ENCODE measurements at regions not wholly inside any gene's neighbourhood (a gene's known extent, or its start where the extent isn't known, plus 50 kb on each side); places are given as distances from the start of the nearest gene placed in this dataset.
"Not testable (repeated sequence)": the region's sequence is repeated elsewhere in the genome, so short reads cannot be mapped to it uniquely, and the experiment has no call there.

- H3K4ac ChIP-seq (ENCODE audit: low read depth, low read length): no peak overlapping the region
- no TSS peak for BruUV-seq (replicated peaks)
- H4K5ac ChIP-seq (ENCODE audit: low read depth, low read length): no peak overlapping the region
- peaks cover 31% of the 10 kb centered on the region for H3K9me3 ChIP-seq (ENCODE audit: control insufficient read depth, insufficient read depth, low read length)
- no peak overlapping the region for H3K4me2 ChIP-seq (ENCODE audit: low read depth, low read length)
- H3K27ac ChIP-seq (ENCODE audit: insufficient read depth, low read length): no peak overlapping the region
- H3K9ac ChIP-seq (ENCODE audit: low read depth, low read length): no peak overlapping the region
- DNase-seq (no peak), ATAC-seq (ENCODE audit: low read depth) (no peak)
- no peaks in the 10 kb centered on the region for H3K36me3 ChIP-seq (ENCODE audit: control insufficient read depth, insufficient read depth, low read length)
- H3K79me1 ChIP-seq (ENCODE audit: low read depth in 1 of 2, low read length in 2 of 2): no peaks in the 10 kb centered on the region
- in situ Hi-C loops (cut with MboI; ENCODE audit: low sequenced_read_pairs): no loop called here
- 59% methylated on average over 5 of the region's 17 CpGs; no CpG with 5 or more reads in 1 of the 2 experiments for WGBS, 2 experiments (ENCODE audit: extremely low coverage in 2 of 2, insufficient read length in 1 of 2)
- no peak overlapping the region for H2BK120ac ChIP-seq (ENCODE audit: low read depth, low read length)
- no peaks in the 10 kb centered on the region for H4K20me1 ChIP-seq (ENCODE audit: insufficient read depth, low read length)
- ChIA-PET POLR2A (ENCODE audit: unreplicated experiment) (no interaction called here), CTCF (no interaction called here)
- no peaks in the 10 kb centered on the region for H3K9me1 ChIP-seq (ENCODE audit: insufficient read depth, low read length)
- no peak overlapping the region for H3K56ac ChIP-seq (ENCODE audit: extremely low read depth, insufficient read depth, low read length)
- no peak overlapping the region for H2AFZ ChIP-seq (replicated peaks; ENCODE audit: low read length, poor library complexity)
- no peak overlapping the region for H3K23ac ChIP-seq (ENCODE audit: low read depth, low read length)
- no peak overlapping the region for H2BK5ac ChIP-seq (ENCODE audit: low read depth, low read length, poor library complexity, severe bottlenecking)
- H2BK15ac ChIP-seq (ENCODE audit: low read depth, low read length): no peak overlapping the region
- H3K14ac ChIP-seq (replicated peaks; ENCODE audit: low read depth, low read length): no peak overlapping the region
- no peak overlapping the region for H2BK20ac ChIP-seq (ENCODE audit: low read depth, low read length)
- H3K18ac ChIP-seq (ENCODE audit: low read depth, low read length): no peak overlapping the region
- H4K91ac ChIP-seq (ENCODE audit: insufficient read depth, low read depth, low read length): no peak overlapping the region
- no peak overlapping the region for H3K4me3 ChIP-seq (ENCODE audit: insufficient read depth, low read depth, low read length)
- no peak overlapping the region for H2AK5ac ChIP-seq (ENCODE audit: low read depth, low read length)
- TF ChIP-seq ELK1 (IDR thresholded peaks at IDR 0.05; ENCODE audit: borderline replicate concordance, low read depth, low read length) (no peak), RCOR1 (IDR thresholded peaks at IDR 0.05; ENCODE audit: insufficient replicate concordance, low read length) (no peak), BHLHE40 (IDR thresholded peaks at IDR 0.05; ENCODE audit: low read depth, low read length) (no peak), POLR2A (IDR thresholded peaks at IDR 0.05; ENCODE audit: low read depth, low read length) (no peak)
- H3K27me3 ChIP-seq (ENCODE audit: control insufficient read depth, insufficient read depth, low read length): no peaks in the 10 kb centered on the region
- no peak overlapping the region for H2AK9ac ChIP-seq (replicated peaks; ENCODE audit: low read depth, low read length, poor library complexity)
- no peaks in the 10 kb centered on the region for H3K4me1 ChIP-seq (ENCODE audit: control insufficient read depth, insufficient read depth, low read length)
- intact Hi-C loops (cut with micrococcal nuclease): no loop called here
- dilution Hi-C loops (cut with HindIII; ENCODE audit: low sequenced_read_pairs, unreplicated experiment): no loop called here
- H4K8ac ChIP-seq (ENCODE audit: low read depth in 2 of 2, low read length in 2 of 2): no peak overlapping the region
Measured at GRCh38 chr12:131204416-131205274, 250.9 kb downstream of the ADGRD1 start.

GRCh38 chr12:131205275-131205933 is 251.7 kb downstream of the ADGRD1 start:
- H4K8ac ChIP-seq (ENCODE audit: low read depth in 2 of 2, low read length in 2 of 2); BruUV-seq (replicated peaks); dilution Hi-C loops (cut with HindIII; ENCODE audit: low sequenced_read_pairs, unreplicated experiment); H3K27ac ChIP-seq (ENCODE audit: insufficient read depth, low read length); H3K4me1 ChIP-seq (ENCODE audit: control insufficient read depth, insufficient read depth, low read length); in situ Hi-C loops (cut with MboI; ENCODE audit: low sequenced_read_pairs); H3K36me3 ChIP-seq (ENCODE audit: control insufficient read depth, insufficient read depth, low read length); H3K14ac ChIP-seq (replicated peaks; ENCODE audit: low read depth, low read length); H4K20me1 ChIP-seq (ENCODE audit: insufficient read depth, low read length); H3K18ac ChIP-seq (ENCODE audit: low read depth, low read length); CTCF ChIA-PET; ATAC-seq (ENCODE audit: low read depth); H3K4me3 ChIP-seq (ENCODE audit: insufficient read depth, low read depth, low read length); H3K9ac ChIP-seq (ENCODE audit: low read depth, low read length); H3K79me1 ChIP-seq (ENCODE audit: low read depth in 1 of 2, low read length in 2 of 2); H2AFZ ChIP-seq (replicated peaks; ENCODE audit: low read length, poor library complexity); H2AK5ac ChIP-seq (ENCODE audit: low read depth, low read length); H2AK9ac ChIP-seq (replicated peaks; ENCODE audit: low read depth, low read length, poor library complexity); H2BK15ac ChIP-seq (ENCODE audit: low read depth, low read length); H3K9me1 ChIP-seq (ENCODE audit: insufficient read depth, low read length); H2BK20ac ChIP-seq (ENCODE audit: low read depth, low read length); POLR2A ChIA-PET (ENCODE audit: unreplicated experiment); H3K4me2 ChIP-seq (ENCODE audit: low read depth, low read length); H3K4ac ChIP-seq (ENCODE audit: low read depth, low read length); H2BK120ac ChIP-seq (ENCODE audit: low read depth, low read length); H2BK5ac ChIP-seq (ENCODE audit: low read depth, low read length, poor library complexity, severe bottlenecking); H4K91ac ChIP-seq (ENCODE audit: insufficient read depth, low read depth, low read length); intact Hi-C loops (cut with micrococcal nuclease); H3K23ac ChIP-seq (ENCODE audit: low read depth, low read length); H3K27me3 ChIP-seq (ENCODE audit: control insufficient read depth, insufficient read depth, low read length); H4K5ac ChIP-seq (ENCODE audit: low read depth, low read length); H3K56ac ChIP-seq (ENCODE audit: extremely low read depth, insufficient read depth, low read length); DNase-seq: not testable (repeated sequence)
- peaks cover 37% of the 10 kb centered on the region for H3K9me3 ChIP-seq (ENCODE audit: control insufficient read depth, insufficient read depth, low read length)
- no CpG with 5 or more reads among the region's 23 CpGs for WGBS, 2 experiments (ENCODE audit: extremely low coverage in 2 of 2, insufficient read length in 1 of 2)

All from IMR-90 (cell line).